Stimulated activated CD8-positive, alpha-beta memory T cell treated with anti-CD3 and anti-CD28 coated beads, Interleukin-12 subunit alpha, Interleukin-12 subunit beta, amount 100 ng/mL, for 1 hour (primary cell): ENCODE measurements at regions not wholly inside any gene's neighbourhood (a gene's known extent, or its start where the extent isn't known, plus 50 kb on each side); places are given as distances from the start of the nearest gene placed in this dataset.

ENCODE experiments used
- DNase-seq: peaks from one replicate; pipeline ENCODE4 v3.0.0-alpha.2; 2020; ENCODE audit warnings: low read depth

DNA sequence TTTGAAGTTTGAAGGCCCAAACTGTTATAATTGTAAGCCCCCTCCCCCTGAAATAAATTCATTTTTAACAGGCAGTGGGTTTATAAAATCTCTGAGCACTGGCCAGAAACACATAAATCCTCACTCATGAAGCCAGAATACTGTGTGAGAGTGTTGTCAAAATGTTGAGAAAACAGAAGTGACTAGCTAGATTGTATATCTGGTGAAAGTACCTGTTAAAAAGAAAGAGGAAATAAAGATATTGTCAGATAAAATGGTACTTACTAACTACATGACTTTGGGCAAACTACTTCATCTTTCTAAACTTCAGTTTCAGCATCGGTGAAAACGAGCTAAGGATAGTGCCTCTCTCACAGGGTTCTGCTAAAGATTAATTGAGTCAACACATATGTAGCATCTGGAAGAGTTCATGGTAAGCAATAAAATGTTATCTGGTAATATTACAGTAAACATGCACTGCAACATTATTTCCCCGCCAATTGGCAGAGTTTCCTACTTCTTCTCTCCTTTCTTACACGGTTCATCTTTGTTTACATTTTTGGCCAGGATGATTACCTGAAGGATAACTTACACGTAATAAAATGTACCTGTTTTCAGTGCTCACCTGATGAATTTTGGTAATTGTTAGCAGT lies 202.5 kb upstream of the CHRM2 start:
- no peak for DNase-seq

- DNase-seq = no peak
Observed at GRCh38 chr7:136664537-136664936, 203.9 kb upstream of the CHRM2 start.

- DNase-seq = no peak
Observed at GRCh38 chr7:136657482-136657921, 210.9 kb upstream of the CHRM2 start.

DNA sequence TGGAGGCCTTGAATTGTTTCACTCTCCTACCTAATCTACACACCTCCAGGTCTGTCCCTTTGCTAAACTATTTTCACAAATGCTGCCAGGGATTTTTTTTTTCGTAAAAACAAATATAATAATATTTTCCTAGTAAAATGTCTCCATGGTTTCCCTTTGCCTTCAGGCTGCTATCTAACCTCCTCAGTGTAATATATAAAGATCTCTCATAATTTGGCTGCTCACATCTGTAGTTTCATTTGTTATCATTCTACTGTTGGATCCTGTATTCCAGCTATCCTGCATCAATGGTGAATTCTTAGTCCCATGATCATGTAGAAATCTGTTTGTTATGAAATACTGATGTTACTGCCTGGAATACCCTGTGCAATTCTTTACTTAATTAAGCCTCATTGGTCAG lies 211.9 kb upstream of the CHRM2 start:
- no peak for DNase-seq

- DNase-seq = no peak
Observed at GRCh38 chr7:136655414-136655813, 213.0 kb upstream of the CHRM2 start.

DNA sequence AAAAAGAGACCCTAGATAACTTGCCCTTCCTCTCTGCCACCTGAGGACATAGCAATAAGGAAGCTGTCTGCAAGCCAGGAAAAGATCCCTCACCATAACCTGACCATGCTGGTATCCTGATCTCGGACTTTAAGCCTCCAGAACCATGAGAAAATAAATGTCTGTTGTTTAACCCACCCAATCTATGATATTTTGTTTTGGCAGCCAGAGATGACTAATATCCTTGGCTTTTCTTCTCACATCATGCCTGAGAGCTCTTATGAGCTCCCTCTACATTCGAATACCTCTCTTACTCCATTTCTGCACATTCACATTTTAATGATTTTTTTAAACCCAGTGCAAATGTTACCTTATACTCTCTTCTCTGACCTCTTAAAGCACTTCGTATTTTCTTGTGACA lies 214.0 kb upstream of the CHRM2 start:
- no peak for DNase-seq

- no peak for DNase-seq
Observed at GRCh38 chr7:136652635-136653370, 215.6 kb upstream of the CHRM2 start.

- DNase-seq = no peak
Observed at GRCh38 chr7:136640977-136641376, 227.5 kb upstream of the CHRM2 start.

GRCh38 chr7:136637813-136638212 lies 230.6 kb upstream of the CHRM2 start:
- no peak for DNase-seq

DNA sequence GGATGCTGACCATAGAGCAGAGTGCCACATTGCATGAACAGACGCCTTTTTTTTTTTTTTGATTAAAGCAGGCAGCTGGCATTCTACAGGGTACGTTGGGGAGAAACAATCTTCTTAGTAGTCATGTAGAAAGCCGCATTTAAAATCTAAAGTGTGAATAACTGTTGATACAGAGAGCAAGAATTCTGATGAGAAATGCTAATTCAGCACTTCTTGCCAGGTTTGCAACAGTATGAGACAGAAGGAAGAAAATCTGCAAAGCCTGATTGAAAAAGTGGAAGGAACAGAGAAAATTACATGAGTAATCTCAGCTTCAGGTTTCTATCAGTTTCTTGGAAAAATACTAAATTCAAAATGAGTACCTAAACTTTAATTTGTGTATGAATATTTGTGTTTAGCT lies 232.7 kb upstream of the CHRM2 start:
- DNase-seq = no peak

DNA sequence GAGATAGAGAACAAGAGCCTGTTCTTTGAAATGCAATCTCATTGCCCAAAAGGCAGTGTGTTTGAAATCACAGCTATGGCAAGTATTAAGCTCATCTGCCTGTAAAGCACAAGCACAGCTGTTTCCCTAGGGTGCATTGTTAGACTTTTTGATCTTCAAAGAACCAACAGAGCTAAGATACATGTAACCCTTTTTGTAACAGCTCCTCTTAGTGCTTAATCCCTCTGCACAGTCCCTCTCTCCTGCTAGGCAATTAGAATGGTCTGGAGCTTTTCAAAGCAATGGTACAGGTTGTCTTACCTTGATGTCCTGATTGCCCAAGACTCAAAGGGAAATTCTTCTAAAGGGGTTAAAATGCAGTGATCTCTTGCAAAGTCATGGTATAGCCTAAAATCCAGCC lies 249.6 kb upstream of the CHRM2 start:
- no peak for DNase-seq

GRCh38 chr7:136617176-136617575 lies 251.3 kb upstream of the CHRM2 start:
- DNase-seq = no peak

GRCh38 chr7:136605532-136606329 lies 262.7 kb upstream of the CHRM2 start:
- no peak for DNase-seq

DNA sequence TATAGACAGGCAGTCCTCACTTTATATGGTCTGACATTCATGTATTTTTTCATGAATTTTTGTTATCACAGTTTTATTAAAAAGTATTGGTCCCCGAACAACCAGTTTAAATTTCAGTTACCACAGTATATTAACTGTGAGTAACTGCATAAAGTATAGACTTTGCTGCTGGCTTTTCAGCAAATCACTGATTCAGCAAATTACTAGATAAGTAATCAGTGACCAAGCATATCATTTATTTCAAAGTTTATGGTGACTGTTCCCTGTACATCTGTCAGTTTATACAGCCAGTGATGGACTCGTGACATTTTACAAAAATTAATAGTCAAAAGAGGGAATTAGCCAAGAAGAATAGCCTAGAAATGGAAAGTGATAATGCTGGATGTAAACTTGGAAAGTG lies 266.7 kb upstream of the CHRM2 start:
- DNase-seq = no peak

DNA sequence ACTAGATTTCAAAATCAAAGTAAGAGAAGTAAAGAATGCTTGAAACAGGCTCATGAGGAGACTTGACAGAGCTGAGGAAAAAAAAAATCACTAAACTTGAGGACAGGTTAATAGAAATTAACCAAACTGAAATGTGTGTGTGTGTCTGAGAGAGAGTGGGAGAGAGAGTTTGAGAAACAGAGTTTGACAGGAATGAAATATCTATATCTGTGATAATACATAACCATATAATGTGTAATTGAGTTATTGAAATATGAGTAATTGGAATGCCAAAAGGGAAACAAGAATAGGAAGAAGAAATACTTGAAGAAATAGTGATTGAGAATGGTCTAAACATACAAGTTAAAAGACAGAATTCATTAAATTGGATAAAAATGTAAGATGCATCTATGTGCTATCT lies 268.0 kb upstream of the CHRM2 start:
- DNase-seq = no peak

DNA sequence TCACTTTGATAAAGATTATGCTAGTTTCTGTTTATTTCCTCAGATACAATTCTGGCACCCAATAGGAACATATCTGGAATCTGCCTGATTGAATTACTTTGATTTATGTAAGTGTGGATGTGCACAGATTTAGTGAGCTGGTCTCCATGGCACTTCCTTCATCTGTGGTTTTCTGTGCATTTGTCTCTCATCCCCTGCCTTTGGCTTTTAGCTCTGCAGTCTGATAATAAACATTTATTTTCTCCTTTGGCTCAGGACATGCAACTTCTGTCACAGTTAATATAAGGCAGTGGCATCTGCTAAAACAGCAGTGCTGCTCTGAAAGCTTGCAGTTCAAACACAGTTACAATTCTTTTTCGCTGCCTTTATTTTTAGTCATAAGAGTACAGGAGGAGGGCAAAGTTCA lies 273.7 kb upstream of the CHRM2 start:
- no peak for DNase-seq

GRCh38 chr7:136588216-136588615 lies 280.2 kb upstream of the CHRM2 start:
- DNase-seq = no peak

DNA sequence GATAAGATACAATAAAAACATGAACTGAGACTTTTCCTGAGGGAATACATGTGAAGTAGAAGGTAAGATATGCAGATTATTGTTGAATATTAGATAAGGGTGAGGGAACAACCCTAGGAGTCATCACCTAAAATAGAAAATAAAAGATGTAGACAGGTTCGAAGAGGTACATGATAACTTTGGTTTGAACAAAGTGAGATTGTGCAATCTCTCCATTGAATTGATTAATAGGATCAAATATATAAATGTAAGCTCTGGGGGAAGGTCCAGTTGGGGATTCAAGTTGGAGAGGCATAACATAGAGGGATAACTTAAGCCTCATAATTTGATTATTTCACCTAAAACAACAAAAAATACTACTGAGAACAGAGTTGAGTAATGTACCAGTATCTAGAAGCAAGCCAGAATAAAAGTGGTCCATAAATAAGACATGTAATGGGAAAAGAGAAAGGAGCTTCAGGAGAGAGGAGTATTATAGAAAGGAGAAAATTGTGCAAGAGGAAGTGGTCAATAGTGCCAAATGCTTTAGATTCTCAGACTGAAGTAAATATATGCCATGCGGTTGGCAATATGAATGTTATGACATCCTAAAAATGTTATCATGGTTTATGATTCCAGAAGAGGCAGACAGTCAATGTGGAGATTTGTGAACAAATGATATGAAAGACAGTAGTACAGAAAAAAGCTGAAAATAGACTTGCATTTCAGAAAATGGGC lies 282.3 kb upstream of the CHRM2 start:
- DNase-seq = no peak

GRCh38 chr7:136566491-136566890 lies 302.0 kb upstream of the CHRM2 start:
- no peak for DNase-seq

GRCh38 chr7:136555933-136556332 lies 312.5 kb upstream of the CHRM2 start:
- DNase-seq = no peak

DNA sequence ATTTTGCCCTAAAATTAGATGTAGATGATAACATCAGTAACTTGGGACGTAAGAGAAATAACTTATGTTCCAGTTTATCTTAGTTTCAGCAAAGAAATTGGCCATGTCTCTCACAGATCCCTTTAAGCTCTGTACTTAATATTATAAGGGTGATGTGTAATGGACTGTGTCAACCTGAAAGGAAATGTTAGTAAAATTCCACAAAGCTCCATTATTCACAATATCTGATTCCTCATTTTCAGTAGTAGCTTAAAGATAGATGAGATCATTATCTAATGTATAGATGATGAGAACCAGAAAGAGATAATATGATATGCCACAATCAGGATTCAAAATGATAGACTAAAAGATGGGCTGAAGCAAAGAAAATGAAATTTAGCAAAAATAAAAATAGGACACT lies 316.8 kb upstream of the CHRM2 start:
- no peak for DNase-seq

- no peak for DNase-seq
Observed at GRCh38 chr7:136549756-136550155, 318.7 kb upstream of the CHRM2 start.
